HepG2 (cell line): ENCODE measurements at regions not wholly inside any gene's neighbourhood (a gene's known extent, or its start where the extent isn't known, plus 50 kb on each side); places are given as distances from the start of the nearest gene placed in this dataset.

Experiments
- ATAC-seq: fragments of 200-7000 bp; cut with Tn5 transposase; 3 replicates; pipeline ENCODE4 v1.9.1; 2020; ENCODE audit warnings: mild to moderate bottlenecking, moderate library complexity
- BruUV-seq: library from RNA; stranded (reverse); fragments of 400-500 nt; replicated peaks from 2 replicates; lab custom pipeline; 2021; lab: Mats Ljungman, UMichigan
- CTCF ChIA-PET: fragments of 300-600 bp; formaldehyde crosslinking; extraction: SDS; loops from one replicate; lab custom pipeline; 2021; ENCODE audit warnings: low total read pairs, inconsistent platforms, low intra/inter-chr PET ratio; lab: Yijun Ruan, JAX
- POLR2A ChIA-PET: fragments of 350-600 bp; sonication (Branson Sonifier 250); formaldehyde crosslinking; loops from one replicate; lab custom pipeline; 2020; ENCODE audit warnings: antibody characterized with exemption, inconsistent platforms; lab: Yijun Ruan, JAX
- DNase-seq: peaks from one replicate; pipeline ENCODE4 v3.0.0-alpha.2; 2015; ENCODE audit warnings: low spot score
- FAIRE-seq: peaks from 3 replicates; lab custom pipeline; 2011; peaks lifted over from hg19 to GRCh38; lab: Jason Lieb, UNC
- H2AFZ ChIP-seq: one replicate; pipeline ENCODE4 v1.6.1; 2011; ENCODE audit warnings: low read length, inconsistent platforms
- H3K27ac ChIP-seq: fragments of 300-600 bp; 3 replicates; pipeline ENCODE4 v1.8.0; 2011; ENCODE audit warnings: mixed run types, mild to moderate bottlenecking, mixed read lengths, low read length, inconsistent platforms; ENCODE audit not compliant: insufficient read depth; ENCODE audit errors: extremely low read length
- H3K27me3 ChIP-seq, 2 experiments: fragments of 200-600 bp in 1 of 2; 2 replicates in 1 of 2; 3 replicates in 1 of 2; pipeline versions ENCODE4 v1.6.0 to v1.8.0; 2011; ENCODE audit warnings: low read length in 2 of 2, mild to moderate bottlenecking in 2 of 2, moderate library complexity in 2 of 2, inconsistent platforms in 1 of 2; ENCODE audit not compliant: insufficient read depth in 2 of 2, control insufficient read depth in 1 of 2
- H3K36me3 ChIP-seq, 2 experiments: fragments of 200-600 bp in 1 of 2; replicated peaks in 1 of 2; 2 replicates in 1 of 2; 3 replicates in 1 of 2; pipeline versions ENCODE4 v1.5.1 to v1.8.0; 2011; ENCODE audit warnings: low read length in 2 of 2, inconsistent platforms in 1 of 2; ENCODE audit not compliant: insufficient read depth in 2 of 2, control insufficient read depth in 1 of 2
- H3K4me1 ChIP-seq: 2 replicates; pipeline ENCODE4 v1.5.1; 2012; ENCODE audit warnings: low read length, inconsistent platforms; ENCODE audit not compliant: insufficient read depth
- H3K4me2 ChIP-seq: 2 replicates; pipeline ENCODE4 v1.6.0; 2011; ENCODE audit warnings: low read depth, low read length, inconsistent platforms
- H3K4me3 ChIP-seq, 3 experiments: fragments of 200-600 bp in 1 of 3; sonication (generic), shearing (Covaris generic) in 1 of 3; replicated peaks in 1 of 3; 2 replicates each; pipeline ENCODE4 v1.5.1; 2011 to 2016; ENCODE audit warnings: low read length in 3 of 3, inconsistent platforms in 2 of 3, low read depth in 2 of 3, mild to moderate bottlenecking in 2 of 3, control low read depth in 1 of 3, mixed read lengths in 1 of 3; ENCODE audit not compliant: insufficient read depth in 1 of 3
- H3K79me2 ChIP-seq: one replicate; pipeline ENCODE4 v1.6.1; 2011; ENCODE audit warnings: low read length, inconsistent platforms; ENCODE audit not compliant: insufficient read depth
- H3K9ac ChIP-seq: 2 replicates; pipeline ENCODE4 v1.6.0; 2011; ENCODE audit warnings: mild to moderate bottlenecking, low read depth, low read length, inconsistent platforms; ENCODE audit not compliant: insufficient read depth
- H3K9me3 ChIP-seq: 2 replicates; pipeline ENCODE4 v1.5.1; 2012; ENCODE audit warnings: mild to moderate bottlenecking, low read length
- H4K20me1 ChIP-seq: 2 replicates; pipeline ENCODE4 v1.6.0; 2011; ENCODE audit warnings: inconsistent platforms, mild to moderate bottlenecking, low read length, moderate library complexity; ENCODE audit not compliant: insufficient read depth
- CHCHD3 ChIP-seq: sonication (generic); formaldehyde crosslinking; IDR thresholded peaks from 2 replicates; pipeline ENCODE4 v1.8.0; 2022; ENCODE audit warnings: mild to moderate bottlenecking, missing genetic modification reagents, moderate library complexity
- GATAD2A ChIP-seq: IDR thresholded peaks from 2 replicates; pipeline ENCODE4 v1.6.1; 2016
- IKZF5 ChIP-seq: IDR thresholded peaks from 2 replicates; pipeline ENCODE4 v1.6.1; 2018; ENCODE audit warnings: missing genetic modification reagents, mild to moderate bottlenecking, missing compliant biosample characterization
- MXD1 ChIP-seq: sonication (generic); formaldehyde crosslinking; IDR thresholded peaks from 2 replicates; pipeline ENCODE4 v1.4.0; 2020; ENCODE audit warnings: mild to moderate bottlenecking, missing genetic modification reagents
- PBX3 ChIP-seq: sonication (generic); formaldehyde crosslinking; IDR thresholded peaks from 2 replicates; pipeline ENCODE4 v1.8.1; 2023; ENCODE audit warnings: missing genetic modification reagents, inconsistent platforms, borderline replicate concordance
- PHF21A ChIP-seq: sonication (generic); formaldehyde crosslinking; IDR thresholded peaks from 2 replicates; pipeline ENCODE4 v1.5.0; 2020; ENCODE audit warnings: mild to moderate bottlenecking, missing genetic modification reagents
- SMARCC2 ChIP-seq: fragments of 450-650 bp; IDR thresholded peaks from 2 replicates; pipeline ENCODE4 v1.6.1; 2017; ENCODE audit warnings: antibody characterized with exemption, mild to moderate bottlenecking
- SRSF9 ChIP-seq: fragments of 200-400 bp; formaldehyde crosslinking; IDR thresholded peaks from 2 replicates; pipeline ENCODE4 v1.6.1; 2018; ENCODE audit warnings: borderline replicate concordance, mild to moderate bottlenecking, low read depth, low read length; ENCODE audit not compliant: insufficient read depth, poor library complexity, severe bottlenecking
- ZBTB4 ChIP-seq: sonication (generic); formaldehyde crosslinking; IDR thresholded peaks from 2 replicates; pipeline ENCODE4 v1.4.0; 2020; ENCODE audit warnings: missing genetic modification reagents, mild to moderate bottlenecking, borderline replicate concordance
- ZMYM3 ChIP-seq: sonication (generic); formaldehyde crosslinking; IDR thresholded peaks from 2 replicates; pipeline ENCODE4 v1.5.1; 2020; ENCODE audit warnings: mild to moderate bottlenecking, missing genetic modification reagents
- ZNF609 ChIP-seq: sonication (generic); formaldehyde crosslinking; IDR thresholded peaks from 2 replicates; pipeline ENCODE4 v1.4.0; 2020; ENCODE audit warnings: mild to moderate bottlenecking, missing genetic modification reagents, borderline replicate concordance
- WGBS: methylation state at CpG from one replicate; pipeline ENCODE4 v1.1.6; 2017; ENCODE audit warnings: low lambda C conversion rate; 5-methylcytosine and 5-hydroxymethylcytosine counted together
- in situ Hi-C: cut with HindIII; loops from 2 replicates; pipeline ENCODE4 v1.10.0; 2017; ENCODE audit warnings: low pct_unique_long_range_greater_than_20kb; ENCODE audit not compliant: extremely low pct_ligation_motif_present
- intact Hi-C: fragments of 100-400 bp; cut with micrococcal nuclease; formaldehyde crosslinking; loops from one replicate; pipeline ENCODE4 v1.10.0; 2022; ENCODE audit not compliant: unreplicated experiment

- TF ChIP-seq PBX3 (CRISPR knock-in tag) (no peak), CHCHD3 (CRISPR knock-in tag) (no peak), ZNF609 (CRISPR knock-in tag) (peak; percentile 71), GATAD2A (CRISPR knock-in tag) (peak; percentile 47; the same call in 1 of the 2 replicates)
These were observed 287.4 kb upstream of the CTNNB1 start (continued) for GRCh38 chr3:40911928-40912327.

GRCh38 chr3:40912461-40912860 is 286.8 kb upstream of the CTNNB1 start:
- H3K4me2 ChIP-seq = peak overlapping the region; percentile 56
- no peaks in the 10 kb centered on the region for H4K20me1 ChIP-seq
- POLR2A ChIA-PET = interaction anchor here (1.2 kb wide), 1 partner anchor 286 kb away, joined by 4 read pairs; no protein-coding TSS in a partner anchor
- in situ Hi-C loops = no loop called here
- no peak for FAIRE-seq
- DNase-seq = peak; percentile 49
- H3K79me2 ChIP-seq = no peaks in the 10 kb centered on the region
- no peak overlapping the region for H2AFZ ChIP-seq
- 0% methylated on average over 3 of the region's 4 CpGs for WGBS
- H3K9me3 ChIP-seq = no peaks in the 10 kb centered on the region
- H3K4me3 ChIP-seq = peak overlapping the region in 1 of 3 experiments; percentile 9; a peak in 1 of 6 replicates
- intact Hi-C loops = loop anchor here (1.0 kb wide), 1 partner anchor 69 kb away; no protein-coding TSS in a partner anchor
- ATAC-seq = peak; percentile 57
- H3K4me1 ChIP-seq = peaks cover 69% of the 10 kb centered on the region
- H3K36me3 ChIP-seq = no peaks in the 10 kb centered on the region
- H3K27me3 ChIP-seq = no peaks in the 10 kb centered on the region
- H3K9ac ChIP-seq = 0 out of 2 replicates have a peak overlapping the region, but pooled peaks have one; percentile 7
- peak overlapping the region; percentile 63 for H3K27ac ChIP-seq
- BruUV-seq = TSS peak; percentile 90
- CTCF ChIA-PET = no interaction called here
- peak; percentile 38; the same call in 1 of the 2 replicates for TF ChIP-seq PHF21A (CRISPR knock-in tag)
- TF ChIP-seq ZBTB4 (CRISPR knock-in tag) = no peak
- TF ChIP-seq SMARCC2 = no peak
- peak; percentile 69 for TF ChIP-seq ZMYM3 (CRISPR knock-in tag)
- 0 out of 2 replicates have a peak, but pooled peaks have one; percentile 23 for TF ChIP-seq IKZF5 (CRISPR knock-in tag)
- no peak for TF ChIP-seq SRSF9
- no peak for TF ChIP-seq MXD1 (CRISPR knock-in tag)
